HG02970 (cell line): ENCODE measurements at regions not wholly inside any gene's neighbourhood (a gene's known extent, or its start where the extent isn't known, plus 50 kb on each side); places are given as distances from the start of the nearest gene placed in this dataset.

ENCODE experiments used
- ATAC-seq: cut with Tn5 transposase; IDR thresholded peaks from one replicate; pipeline ENCODE4 v1.9.1; 2021; ENCODE audit warnings: mild to moderate bottlenecking, moderate library complexity, moderate number of reproducible peaks; ENCODE audit not compliant: unreplicated experiment, low FRiP score

DNA sequence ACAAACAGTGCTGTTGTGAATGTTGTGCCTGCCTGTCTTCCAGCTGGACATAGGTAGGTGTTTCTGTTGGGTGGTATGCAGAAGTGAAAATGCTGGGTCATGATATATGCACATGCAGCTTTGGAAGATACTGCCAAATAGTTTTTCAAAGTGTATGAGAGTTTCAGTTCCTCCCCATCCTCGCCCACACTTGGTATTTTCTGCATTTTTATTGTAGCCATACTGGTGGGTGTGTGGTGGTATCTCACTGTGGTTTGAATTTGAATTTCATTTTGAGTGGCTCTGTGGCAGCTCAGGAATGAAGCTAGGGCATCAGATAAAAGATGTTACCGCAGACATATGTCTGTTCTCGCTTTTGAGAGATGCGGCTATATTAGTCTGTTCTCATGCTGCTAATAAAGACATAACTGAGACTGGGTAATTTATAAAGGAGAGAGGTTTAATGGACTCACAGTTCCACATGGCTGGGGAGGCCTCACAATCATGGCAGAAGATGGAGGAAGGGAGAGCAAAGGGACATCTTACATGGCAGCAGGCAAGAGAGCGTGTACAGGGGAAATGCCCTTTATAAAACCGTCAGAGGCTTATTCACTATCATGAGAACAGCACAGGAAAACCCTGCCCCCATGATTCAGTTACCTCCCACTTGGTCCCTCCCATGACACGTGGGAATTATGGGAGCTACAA is 183.1 kb downstream of the CAND1 start:
- ATAC-seq: no peak

DNA sequence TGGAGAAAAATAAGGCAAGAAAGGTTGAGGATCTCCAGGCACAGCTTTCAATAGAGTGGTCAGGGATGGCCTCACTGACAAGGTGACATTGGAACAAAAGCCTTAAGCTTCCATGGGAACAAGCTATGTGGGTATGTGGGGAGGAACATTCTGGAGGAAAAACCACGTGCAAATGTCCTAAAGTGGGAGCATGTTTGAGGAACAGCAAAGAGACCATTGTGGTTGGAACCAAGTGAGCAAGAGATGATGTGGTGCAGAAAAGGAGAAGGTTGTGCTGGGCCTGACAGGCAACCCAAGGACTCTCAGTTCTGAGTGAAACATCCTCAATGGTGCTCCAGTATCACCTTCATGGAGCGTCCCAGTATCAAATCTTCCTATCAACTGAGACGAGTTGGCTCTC is 184.0 kb downstream of the CAND1 start:
- ATAC-seq: no peak

DNA sequence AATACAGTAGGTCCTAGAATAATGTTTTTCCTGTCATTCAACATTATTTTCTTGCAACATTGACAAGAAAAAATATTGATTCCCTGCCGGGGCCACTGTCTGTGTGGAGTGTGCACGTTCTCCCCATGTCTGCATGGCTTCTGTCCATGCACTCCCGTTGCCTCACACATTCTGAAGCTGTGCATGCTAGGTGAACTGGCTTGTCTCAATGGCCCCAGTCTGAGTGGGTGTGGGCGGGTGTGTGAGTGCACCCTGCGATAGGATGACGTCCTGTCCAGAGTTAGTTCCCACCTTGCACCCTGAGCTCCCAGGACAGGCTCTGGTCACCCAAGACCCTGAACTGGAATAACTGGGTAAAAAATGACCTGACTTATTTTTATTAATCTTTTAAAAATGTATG is 186.1 kb downstream of the CAND1 start:
- no peak for ATAC-seq

DNA sequence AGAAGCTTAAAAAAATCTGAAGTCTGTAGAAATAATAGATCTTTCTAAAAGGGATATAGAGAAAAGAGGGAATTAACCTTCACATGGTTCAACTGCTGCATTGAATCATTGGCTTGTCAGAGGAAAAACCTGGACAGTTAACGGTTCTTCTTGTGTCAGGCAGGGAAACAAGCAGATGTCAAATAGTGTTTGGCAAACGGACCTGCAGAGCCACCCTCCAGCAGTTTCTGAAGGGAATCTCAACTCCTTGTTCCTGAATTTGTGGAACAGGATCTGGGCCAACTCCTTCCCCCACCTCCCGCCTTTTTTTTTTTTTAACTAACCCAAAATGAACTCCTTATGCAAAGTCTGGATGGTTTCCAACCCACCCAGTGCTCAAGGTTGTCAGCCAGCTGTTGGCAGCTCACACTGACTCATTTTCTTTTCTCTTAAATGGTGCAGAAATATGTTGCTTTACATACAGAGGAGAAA is 187.3 kb downstream of the CAND1 start:
- ATAC-seq: no peak

DNA sequence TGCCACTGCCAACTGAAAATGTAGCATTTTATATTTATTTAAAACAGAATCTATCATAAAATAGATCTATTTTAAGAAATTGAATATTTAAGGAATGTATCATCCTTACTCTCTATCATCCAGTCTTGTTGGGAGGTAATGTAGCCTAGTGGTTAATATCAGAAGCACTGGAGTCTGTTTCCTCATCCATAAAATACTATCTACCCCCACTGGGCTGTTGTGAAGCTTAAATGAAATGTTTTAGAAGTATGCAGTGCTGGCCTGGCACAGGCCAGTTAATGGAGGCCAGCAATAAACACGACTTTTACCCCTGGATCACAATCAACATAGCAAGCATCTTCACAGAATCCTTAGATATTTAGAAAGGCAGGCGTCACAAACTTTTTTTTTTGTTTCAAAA is 188.0 kb downstream of the CAND1 start:
- ATAC-seq: no peak

DNA sequence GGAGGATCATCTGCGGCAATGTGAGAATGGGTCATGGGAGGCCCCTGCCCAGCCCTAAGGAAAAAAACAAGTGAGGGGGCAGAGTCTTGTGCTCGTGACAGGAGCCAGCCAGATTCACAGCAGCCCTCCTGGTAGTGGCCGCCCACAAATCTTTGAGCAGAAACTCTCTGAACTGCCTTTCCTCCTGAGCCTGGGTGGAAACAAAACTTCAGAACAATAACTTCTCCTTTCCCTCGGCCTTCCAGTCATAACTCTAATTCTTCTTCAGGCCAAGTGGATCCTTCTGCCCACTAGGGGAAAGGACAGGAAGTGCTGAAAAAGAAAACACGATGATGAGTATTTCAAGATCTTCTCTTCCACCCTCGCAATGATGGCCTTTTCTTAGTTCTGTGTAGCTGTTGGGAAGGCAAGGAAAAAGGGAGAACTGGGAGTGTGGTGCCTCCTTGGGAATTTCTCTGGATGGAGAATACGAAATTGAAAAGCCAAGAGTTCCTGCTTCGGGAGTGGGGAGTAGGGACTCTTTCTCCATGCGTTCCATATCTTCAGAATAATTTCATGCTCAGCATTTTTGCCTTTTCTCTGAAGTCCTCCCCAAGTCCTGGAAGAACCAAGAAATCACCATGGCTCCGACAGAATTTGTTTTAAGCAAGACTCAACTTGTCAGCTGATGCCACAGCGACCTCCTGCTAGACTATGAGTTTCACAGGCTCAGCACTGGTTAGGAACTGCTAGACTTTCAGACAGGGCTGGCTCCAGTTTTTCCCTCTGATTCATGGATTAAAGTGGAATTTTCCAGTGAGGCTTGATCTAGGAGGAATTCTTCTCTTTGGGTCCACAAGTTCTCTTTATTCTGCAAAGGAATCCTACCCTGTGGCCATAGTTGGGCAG is 188.9 kb downstream of the CAND1 start:
- no peak for ATAC-seq

DNA sequence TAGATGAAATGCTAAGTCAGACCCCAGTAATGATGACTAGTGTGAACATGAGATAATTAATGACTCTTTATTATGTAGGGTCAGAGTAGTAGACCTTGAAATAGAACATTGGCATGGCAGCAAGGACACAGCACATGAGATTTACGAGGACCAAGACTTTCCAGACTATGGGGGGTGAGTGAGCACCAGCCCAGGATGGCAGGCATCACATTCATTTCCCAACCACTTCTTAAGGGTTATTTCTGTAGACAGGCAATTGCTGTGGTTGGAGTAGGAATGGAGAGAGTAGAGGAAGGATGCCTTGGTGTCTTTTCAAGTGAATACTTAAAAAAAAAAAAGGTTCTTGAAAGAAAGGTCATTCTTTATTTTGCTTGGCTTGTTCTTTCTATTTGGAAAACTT is 189.4 kb upstream of the DYRK2 start:
- ATAC-seq: no peak

DNA sequence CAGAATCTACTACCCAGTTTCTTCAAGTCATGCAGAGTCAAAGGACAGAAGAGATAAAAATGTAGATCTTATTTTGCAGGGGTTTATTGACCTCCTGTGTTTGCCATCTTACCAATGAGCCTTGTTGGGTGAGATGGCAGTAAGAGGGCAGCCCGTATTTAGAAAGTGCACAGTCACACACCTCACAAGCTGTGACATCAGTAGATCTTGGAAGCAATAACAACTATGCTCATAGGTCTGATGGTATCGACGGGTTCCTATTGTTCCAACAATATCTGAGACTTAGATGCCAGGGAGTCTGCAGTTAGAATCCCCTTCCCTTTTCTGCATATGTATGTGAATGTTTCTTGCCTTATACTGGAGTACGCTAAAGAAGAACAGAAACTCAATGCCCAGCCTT is 189.0 kb upstream of the DYRK2 start:
- ATAC-seq: no peak

DNA sequence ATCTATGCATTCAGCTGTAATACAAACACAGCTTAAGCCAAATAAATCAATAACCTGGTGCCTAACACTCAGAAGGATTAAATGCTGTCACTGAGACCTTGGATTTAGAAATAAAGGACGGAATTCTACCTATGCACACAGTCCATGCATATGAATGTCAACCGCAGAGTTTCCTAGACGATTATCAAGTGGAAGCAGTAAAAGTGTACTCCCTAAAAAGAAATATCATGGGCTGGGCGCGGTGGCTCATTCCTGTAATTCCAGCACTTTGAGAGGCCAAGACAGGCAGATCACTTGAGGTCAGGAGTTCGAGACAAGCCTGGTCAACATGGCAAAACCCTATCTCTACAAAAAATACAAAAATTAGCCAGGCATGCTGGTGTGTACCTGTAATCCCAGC is 188.2 kb upstream of the DYRK2 start:
- no peak for ATAC-seq

DNA sequence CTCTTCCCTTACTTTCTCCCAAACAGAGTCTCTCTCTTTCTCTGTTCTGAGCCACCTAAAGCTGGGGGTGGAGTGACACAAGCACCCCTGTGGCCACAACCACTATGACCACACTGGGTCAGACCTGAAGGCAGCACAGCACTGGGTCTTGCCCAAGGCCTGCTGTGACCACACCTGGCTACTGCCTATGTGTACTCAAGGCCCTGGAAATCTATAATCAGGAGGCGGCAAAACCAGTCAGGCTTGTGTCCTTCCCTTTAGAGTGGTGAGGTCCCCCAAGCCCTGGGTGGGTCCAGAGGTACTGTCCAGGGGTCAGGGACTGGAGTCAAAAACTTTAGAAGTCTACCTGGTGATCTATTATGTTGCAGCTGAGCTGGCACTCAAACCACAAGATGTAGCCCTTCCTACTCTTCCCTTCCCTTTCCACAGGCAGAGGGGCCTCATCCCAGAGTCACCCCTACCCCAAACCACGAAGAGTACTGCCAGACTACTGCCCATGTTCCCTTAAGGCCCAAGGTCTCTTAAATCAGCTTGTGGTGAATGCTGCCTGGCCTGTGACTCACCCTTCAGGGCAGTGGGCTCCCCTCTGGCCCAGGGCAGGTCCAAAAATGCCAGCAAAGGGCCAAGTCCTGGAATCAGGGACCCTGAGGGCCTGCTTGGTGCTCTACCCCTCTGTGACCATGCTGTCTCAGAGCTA is 179.8 kb upstream of the DYRK2 start:
- no peak for ATAC-seq

DNA sequence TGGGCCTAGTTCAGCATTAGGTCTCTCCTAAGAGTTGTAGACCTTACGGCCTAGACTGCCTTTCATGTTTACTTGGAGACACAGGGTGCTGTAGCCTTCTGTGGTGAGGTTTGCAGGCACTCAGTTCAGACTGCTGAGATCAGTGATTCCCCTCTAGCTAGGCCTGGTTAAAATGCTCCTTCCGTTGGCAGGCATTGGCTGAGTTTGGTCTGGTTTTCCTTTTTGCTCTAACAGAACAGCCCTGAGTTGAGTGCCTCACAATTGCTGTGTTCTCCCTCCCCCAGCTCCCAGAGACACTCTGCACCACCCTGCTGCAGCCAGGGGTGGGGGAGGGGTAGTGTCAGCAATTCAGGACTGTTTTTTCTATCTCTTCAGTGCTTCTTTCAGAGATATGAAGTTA is 178.9 kb upstream of the DYRK2 start:
- ATAC-seq: no peak

DNA sequence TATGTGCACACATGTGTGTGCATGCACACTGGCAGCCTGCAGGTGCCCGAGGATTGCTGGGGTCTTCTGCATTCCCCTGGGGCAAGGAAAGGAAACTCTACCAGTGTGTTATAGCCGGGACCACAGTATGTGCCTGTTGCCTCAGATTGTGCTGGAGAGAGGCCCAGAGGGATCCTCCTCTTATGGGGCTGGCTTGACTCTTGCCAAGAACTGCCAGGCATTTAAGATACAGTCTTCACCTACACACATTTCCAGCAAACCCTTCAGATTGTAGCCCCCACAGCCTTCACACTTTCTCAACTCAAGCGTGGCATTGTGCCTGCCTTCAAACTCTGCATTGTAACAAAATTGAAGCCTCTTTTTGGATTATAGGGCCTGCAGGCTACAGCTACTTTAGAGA is 176.7 kb upstream of the DYRK2 start:
- no peak for ATAC-seq

DNA sequence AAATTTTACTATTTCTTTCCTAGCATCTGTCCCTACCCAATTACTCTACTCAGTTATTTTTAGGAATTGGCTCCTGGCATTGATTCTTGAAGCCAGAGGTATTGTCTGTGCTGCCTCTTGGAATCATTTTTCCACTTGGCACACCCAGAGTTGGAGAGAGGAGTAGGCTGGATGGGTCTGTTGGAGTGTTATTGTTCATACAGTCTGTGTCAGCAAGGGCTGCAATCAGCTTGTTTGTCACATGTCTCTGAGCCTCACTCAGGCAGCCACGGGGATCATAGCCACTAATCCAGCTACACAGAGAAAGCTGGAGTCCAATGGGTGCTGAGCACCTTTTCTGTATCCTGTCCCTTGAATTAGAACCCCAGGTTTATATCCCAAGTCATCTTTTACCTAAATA is 176.0 kb upstream of the DYRK2 start:
- no peak for ATAC-seq

DNA sequence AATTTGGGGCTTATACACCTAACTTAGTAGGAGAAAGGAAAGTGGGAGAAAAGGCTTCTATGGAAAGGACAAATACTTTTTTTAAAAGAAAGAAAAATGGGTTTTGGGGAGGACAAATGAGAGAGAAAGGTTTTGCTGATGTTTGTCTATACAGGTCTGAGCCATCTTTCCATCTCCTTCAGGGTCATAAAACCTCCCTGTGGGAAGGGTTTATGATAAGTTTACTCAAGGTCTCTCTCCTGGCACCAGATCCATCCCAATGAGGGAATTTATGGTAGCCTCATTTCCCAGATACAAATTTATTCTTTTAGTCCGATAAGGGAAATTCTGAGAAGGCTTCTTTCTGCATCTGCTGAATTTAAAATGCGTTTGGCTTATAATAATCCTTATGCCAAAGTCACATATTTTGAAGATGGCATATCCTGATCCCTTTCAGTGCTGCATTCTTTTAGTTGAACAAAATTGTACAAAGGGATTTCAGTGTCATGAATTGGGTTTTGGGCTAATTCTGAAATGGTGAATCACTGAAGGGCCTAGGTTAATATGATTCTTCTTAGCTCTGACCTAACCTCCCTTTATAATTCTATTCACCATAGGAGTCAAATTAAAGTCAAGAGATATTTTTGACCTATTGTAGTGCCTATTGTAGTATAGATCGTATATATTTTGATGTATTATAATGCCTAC is 173.5 kb upstream of the DYRK2 start:
- ATAC-seq: no peak

DNA sequence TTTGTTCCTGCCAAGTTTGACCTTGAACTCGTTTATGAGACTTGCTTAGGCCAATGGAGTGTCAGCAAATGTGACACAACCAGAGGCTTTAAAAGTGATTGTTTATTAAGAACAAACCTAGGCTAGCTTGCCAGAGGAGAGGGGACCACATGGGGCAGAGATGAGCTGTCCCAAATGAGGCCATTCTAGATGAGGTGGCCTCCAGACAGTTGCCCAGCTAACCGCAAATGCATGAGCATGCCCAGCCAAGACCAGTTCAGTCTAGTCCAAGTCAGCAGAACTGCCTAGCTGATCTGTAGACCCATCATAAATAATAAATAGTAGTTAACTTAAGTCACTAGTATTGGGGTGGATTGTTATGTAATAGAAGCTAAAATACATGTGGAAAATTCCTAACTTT is 172.8 kb upstream of the DYRK2 start:
- ATAC-seq: no peak

DNA sequence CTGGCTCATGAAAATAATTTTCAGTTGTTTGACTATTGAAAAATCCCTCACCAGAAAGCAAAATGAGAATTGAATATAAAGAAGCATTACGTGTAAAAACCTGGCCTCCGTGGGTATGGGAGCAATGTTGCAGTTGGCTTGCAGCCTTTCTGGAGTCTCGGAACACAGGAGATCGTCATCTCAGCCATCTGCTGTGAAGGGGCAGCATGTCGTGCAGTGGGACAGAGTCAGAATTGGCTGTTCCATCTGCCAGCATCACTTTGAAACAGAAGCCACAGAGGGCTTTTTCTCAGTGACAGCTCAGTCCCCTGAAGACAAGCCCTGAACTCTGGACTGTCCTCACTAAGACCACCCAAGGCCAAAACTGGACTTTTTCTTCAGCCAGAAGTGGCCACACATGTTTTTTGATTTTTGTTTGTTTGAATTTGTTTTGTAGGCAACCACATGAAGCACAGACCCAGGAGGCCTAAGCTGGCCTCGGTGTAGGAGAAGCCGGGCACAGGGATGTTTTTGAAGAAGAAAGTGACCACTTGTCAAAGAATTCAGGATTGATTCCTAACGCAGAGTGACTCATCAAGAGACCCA is 170.8 kb upstream of the DYRK2 start:
- ATAC-seq: no peak

DNA sequence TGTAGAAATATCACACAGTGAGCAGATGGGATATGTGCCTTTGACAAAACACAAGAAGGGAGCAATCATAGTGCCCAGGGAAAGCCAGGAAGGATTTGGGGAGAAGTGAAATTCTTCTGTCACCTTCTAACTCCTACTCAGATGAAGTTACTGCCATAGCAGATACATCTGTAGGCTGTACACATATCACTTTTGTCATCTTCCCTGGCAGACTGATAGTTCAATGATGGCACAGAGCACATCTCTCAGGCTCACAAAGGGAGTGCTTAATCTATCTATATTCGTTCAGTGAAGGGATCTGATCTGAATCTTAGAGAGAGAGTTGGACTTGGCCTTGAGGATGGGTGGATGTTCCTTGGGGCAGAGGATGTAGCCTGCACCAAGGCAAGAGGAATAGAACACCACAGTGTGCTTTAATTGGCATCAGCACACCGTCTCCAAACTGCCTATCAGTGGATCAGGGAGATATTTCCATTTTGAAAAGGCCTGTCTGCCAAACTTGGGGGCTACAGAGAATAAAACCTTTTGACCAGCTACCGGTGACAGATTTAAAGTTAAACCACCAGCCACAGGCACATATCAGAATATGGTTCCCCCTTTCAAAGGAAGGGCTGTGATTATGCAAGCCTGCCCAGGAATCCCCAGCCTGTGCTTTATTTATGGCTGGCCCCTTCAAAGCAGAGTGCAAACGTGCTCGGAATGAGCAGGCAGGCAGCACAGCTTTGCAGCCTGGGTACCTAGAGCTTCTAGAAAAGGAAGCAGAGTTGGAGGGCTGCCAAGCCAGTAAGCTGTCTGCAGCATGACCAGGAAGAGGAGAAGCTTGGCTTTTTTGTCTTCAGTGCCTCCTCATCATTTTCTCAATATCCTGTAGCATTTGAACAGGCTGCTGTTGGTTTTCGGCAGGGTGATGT is 165.5 kb upstream of the DYRK2 start:
- ATAC-seq: no peak

DNA sequence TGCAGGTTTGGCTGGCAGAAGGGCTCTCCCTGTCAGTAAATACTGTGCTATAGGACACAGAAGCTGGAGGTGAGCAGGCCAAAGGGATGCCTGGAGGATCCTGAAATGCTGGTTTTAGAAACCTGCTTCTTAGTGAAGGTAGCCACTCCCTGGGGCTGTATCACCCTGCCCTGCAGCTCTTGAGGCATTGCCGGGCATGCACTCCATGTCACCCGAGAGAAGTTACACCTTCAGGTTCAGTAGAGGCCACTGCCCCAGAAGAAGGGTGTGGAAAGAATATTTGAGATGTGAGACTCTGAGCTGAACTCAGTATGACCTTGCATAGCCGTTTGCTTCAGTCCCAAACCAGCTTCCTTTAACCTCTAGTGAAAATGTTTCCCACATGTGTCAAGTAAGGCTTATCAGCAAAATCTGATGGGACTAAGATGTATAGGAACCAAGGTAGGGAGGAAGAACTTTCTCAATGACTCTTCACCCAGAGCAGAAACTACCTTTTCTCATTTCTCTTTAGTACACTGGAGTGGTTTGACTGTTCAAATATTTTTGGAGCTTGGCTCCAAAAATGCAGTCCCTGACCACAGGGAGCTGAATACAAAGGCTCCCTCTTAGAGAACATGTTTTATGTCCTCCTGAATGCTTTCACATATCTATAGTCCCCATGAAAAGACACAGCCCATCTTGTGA is 164.5 kb upstream of the DYRK2 start:
- ATAC-seq: no peak
